K562 (cell line): ENCODE measurements at regions not wholly inside any gene's neighbourhood (a gene's known extent, or its start where the extent isn't known, plus 50 kb on each side); places are given as distances from the start of the nearest gene placed in this dataset.
"Not testable (repeated sequence)": the region's sequence is repeated elsewhere in the genome, so short reads cannot be mapped to it uniquely, and the experiment has no call there.

ENCODE experiments used
- ATAC-seq: fragments of 200-7000 bp; cut with Tn5 transposase; 3 replicates; pipeline ENCODE4 v1.9.1; 2020; ENCODE audit warnings: moderate library complexity
- BruUV-seq: library from RNA; stranded (reverse); fragments of 400-500 nt; replicated peaks from 2 replicates; lab custom pipeline; 2021; lab: Mats Ljungman, UMichigan
- CTCF ChIA-PET: fragments of 300-600 bp; formaldehyde crosslinking; extraction: SDS; loops from one replicate; lab custom pipeline; 2021; ENCODE audit warnings: low intra/inter-chr PET ratio; lab: Yijun Ruan, JAX
- POLR2A ChIA-PET: fragments of 300-600, 350-650 bp; sonication (Branson Sonifier 250); formaldehyde crosslinking; extraction: SDS; loops from one replicate; lab custom pipeline; 2021; ENCODE audit warnings: antibody characterized with exemption, inconsistent platforms; lab: Yijun Ruan, JAX
- DNase-seq, 4 experiments: peaks; one replicate each; pipeline versions ENCODE4 v3.0.0 to v3.0.0-alpha.2; 2011 to 2018; ENCODE audit warnings: low spot score in 3 of 4, mixed read lengths in 3 of 4; ENCODE audit errors: extremely low read depth in 1 of 4
- FAIRE-seq: peaks from 2 replicates; lab custom pipeline; 2011; peaks lifted over from hg19 to GRCh38; lab: Jason Lieb, UNC
- H2AFZ ChIP-seq: 2 replicates; pipeline ENCODE4 v1.6.0; 2011; ENCODE audit warnings: low read depth, low read length, control low read depth, inconsistent platforms
- H3K27ac ChIP-seq: fragments of 200-600 bp; 3 replicates; pipeline ENCODE4 v1.8.0; 2011; ENCODE audit warnings: low read depth, mild to moderate bottlenecking, control low read depth, inconsistent platforms, low read length, moderate library complexity, mixed read lengths; ENCODE audit errors: extremely low read depth
- H3K27me3 ChIP-seq, 2 experiments: fragments of 300-600 bp in 1 of 2; 2 replicates in 1 of 2; 3 replicates in 1 of 2; pipeline versions ENCODE4 v1.6.0 to v1.8.0; 2011; ENCODE audit warnings: inconsistent platforms in 2 of 2, low read length in 2 of 2, mild to moderate bottlenecking in 1 of 2, mixed read lengths in 1 of 2, moderate library complexity in 1 of 2; ENCODE audit not compliant: control insufficient read depth in 2 of 2, insufficient read depth in 2 of 2
- H3K36me3 ChIP-seq: fragments of 300-600 bp; 3 replicates; pipeline ENCODE4 v1.8.0; 2011; ENCODE audit warnings: mild to moderate bottlenecking, low read length, inconsistent platforms; ENCODE audit not compliant: control insufficient read depth, insufficient read depth
- H3K4me1 ChIP-seq, 2 experiments: fragments of 200-600 bp in 1 of 2; replicated peaks in 1 of 2; 2 replicates in 1 of 2; 3 replicates in 1 of 2; pipeline versions ENCODE4 v1.5.1 to v1.8.0; 2011; ENCODE audit warnings: inconsistent platforms in 2 of 2, low read length in 2 of 2, mild to moderate bottlenecking in 1 of 2, mixed read lengths in 1 of 2, moderate library complexity in 1 of 2; ENCODE audit not compliant: control insufficient read depth in 2 of 2, insufficient read depth in 2 of 2
- H3K4me2 ChIP-seq: 2 replicates; pipeline ENCODE4 v1.6.1; 2011; ENCODE audit warnings: low read length, control low read depth, inconsistent platforms, mixed read lengths; ENCODE audit not compliant: insufficient read depth
- H3K4me3 ChIP-seq: fragments of 200-600 bp; sonication (generic), shearing (Covaris generic); 2 replicates; pipeline ENCODE4 v1.5.1; 2016; ENCODE audit warnings: control low read depth, inconsistent platforms
- H3K79me2 ChIP-seq: fragments of 200-600 bp; 3 replicates; pipeline ENCODE4 v1.8.0; 2011; ENCODE audit warnings: low read length, inconsistent platforms; ENCODE audit not compliant: control insufficient read depth, insufficient read depth
- H3K9ac ChIP-seq, 2 experiments: 2 replicates each; pipeline versions ENCODE4 v1.6.0 to v1.6.1; 2011; ENCODE audit warnings: low read depth in 2 of 2, low read length in 2 of 2, control low read depth in 1 of 2, inconsistent platforms in 1 of 2, mild to moderate bottlenecking in 1 of 2, mixed read lengths in 1 of 2; ENCODE audit not compliant: insufficient read depth in 1 of 2
- H3K9me1 ChIP-seq: one replicate; pipeline ENCODE4 v1.6.0; 2011; ENCODE audit warnings: inconsistent platforms, mild to moderate bottlenecking, low read length, moderate library complexity; ENCODE audit not compliant: control insufficient read depth, insufficient read depth
- H3K9me3 ChIP-seq: replicated peaks from 2 replicates; pipeline ENCODE4 v1.5.1; 2011; ENCODE audit warnings: low read depth, low read length, inconsistent platforms; ENCODE audit not compliant: control insufficient read depth, insufficient read depth
- H4K20me1 ChIP-seq: replicated peaks from 2 replicates; pipeline ENCODE4 v1.6.1; 2011; ENCODE audit warnings: low read length, inconsistent platforms, mixed read lengths; ENCODE audit not compliant: control insufficient read depth, insufficient read depth
- CHD4 ChIP-seq: fragments of 200-600 bp; sonication (generic); IDR thresholded peaks from 3 replicates; pipeline ENCODE4 v1.6.1; 2012; ENCODE audit warnings: low read depth, mild to moderate bottlenecking, mixed read lengths, low read length, inconsistent platforms; ENCODE audit not compliant: insufficient read depth, insufficient replicate concordance, poor library complexity, severe bottlenecking
- FOXO4 ChIP-seq: fragments of 450-650 bp; formaldehyde crosslinking; IDR thresholded peaks from 2 replicates; pipeline ENCODE4 v1.4.0; 2020; ENCODE audit warnings: mild to moderate bottlenecking, moderate library complexity
- NR2C1 ChIP-seq, 2 experiments: fragments of 450-650 bp; IDR thresholded peaks; 2 replicates each; pipeline ENCODE4 v1.6.1; 2017; ENCODE audit warnings: mild to moderate bottlenecking in 2 of 2, antibody characterized with exemption in 1 of 2, inconsistent platforms in 1 of 2, missing compliant biosample characterization in 1 of 2, missing genetic modification characterization in 1 of 2
- SP1 ChIP-seq: sonication (generic); formaldehyde crosslinking; IDR thresholded peaks from 2 replicates; pipeline ENCODE4 v1.8.1; 2022; ENCODE audit warnings: mild to moderate bottlenecking, missing genetic modification reagents
- ZHX1 ChIP-seq: fragments of 150-350 bp; conservative IDR thresholded peaks from 2 replicates; pipeline ENCODE4 v1.6.1; 2014; ENCODE audit warnings: low read length
- ZNF609 ChIP-seq: sonication (generic); formaldehyde crosslinking; IDR thresholded peaks from 2 replicates; pipeline ENCODE4 v1.8.1; 2023; ENCODE audit warnings: missing genetic modification reagents, mild to moderate bottlenecking, borderline replicate concordance
- WGBS: fragments of 100-300 bp; shearing (Covaris generic); methylation state at CpG from one replicate; pipeline ENCODE4 v1.1.6; 2016; ENCODE audit warnings: low coverage, mixed read lengths; ENCODE audit not compliant: insufficient coverage; ENCODE audit errors: missing lambda C conversion rate; 5-methylcytosine and 5-hydroxymethylcytosine counted together
- in situ Hi-C: fragments of 300-500 bp; cut with MboI; formaldehyde crosslinking; loops from 4 replicates; pipeline ENCODE4 v1.15.0; 2018; ENCODE audit warnings: inconsistent platforms, mixed read lengths
- intact Hi-C: fragments of 100-400 bp; cut with micrococcal nuclease; formaldehyde crosslinking; loops from 2 replicates; pipeline ENCODE4 v1.14.2; 2022

- no peak overlapping the region for H3K27ac ChIP-seq
- in situ Hi-C loops, result no loop called here
- CTCF ChIA-PET, result no interaction called here
- H4K20me1 ChIP-seq, result no peaks in the 10 kb centered on the region
- intact Hi-C loops, result no loop called here
- DNase-seq (no peak), ATAC-seq (no peak), FAIRE-seq (no peak)
- H3K4me3 ChIP-seq, result no peak overlapping the region
- BruUV-seq, result no TSS peak
- H3K9me3 ChIP-seq, result no peaks in the 10 kb centered on the region; the same call in 1 of the 2 replicates
- TF ChIP-seq NR2C1 (IDR thresholded peaks at IDR 0.05) (no peak), NR2C1 (tag; IDR thresholded peaks at IDR 0.05) (no peak), FOXO4 (CRISPR knock-in tag) (no peak), CHD4 (no peak), ZHX1 (no peak), ZNF609 (CRISPR knock-in tag) (no peak), SP1 (CRISPR knock-in tag) (no peak)
- H3K4me1 ChIP-seq, result peaks cover 0 to 13% of the 10 kb centered on the region in 2 experiments; a peak in 3 of 5 replicates
- no peaks in the 10 kb centered on the region for H3K79me2 ChIP-seq
- H3K36me3 ChIP-seq, result no peaks in the 10 kb centered on the region
- no peak overlapping the region for H3K4me2 ChIP-seq
- no peak overlapping the region for H2AFZ ChIP-seq
- WGBS, result 51% methylated on average over 7 of the region's 7 CpGs
- H3K9ac ChIP-seq, result no peak overlapping the region
- H3K27me3 ChIP-seq, result no peaks in the 10 kb centered on the region
- H3K9me1 ChIP-seq, result no peaks in the 10 kb centered on the region
- POLR2A ChIA-PET, result no interaction called here
Measured at GRCh38 chr9:40935336-40935735, 193.1 kb downstream of the FOXD4L6 start.

GRCh38 chr9:40934480-40934879, 194.0 kb downstream of the FOXD4L6 start:
- H3K4me1 ChIP-seq, in situ Hi-C loops, CTCF ChIA-PET, H3K9me1 ChIP-seq, DNase-seq, intact Hi-C loops, H3K9ac ChIP-seq, BruUV-seq, H3K9me3 ChIP-seq, H3K4me2 ChIP-seq, FAIRE-seq, POLR2A ChIA-PET, H3K27me3 ChIP-seq, H3K36me3 ChIP-seq, H3K79me2 ChIP-seq, H2AFZ ChIP-seq, ATAC-seq, H4K20me1 ChIP-seq, H3K27ac ChIP-seq, H3K4me3 ChIP-seq: not testable (repeated sequence)
- 92% methylated on average over 3 of the region's 3 CpGs for WGBS
